HuH-7.5 (cell line): ENCODE measurements at regions not wholly inside any gene's neighbourhood (a gene's known extent, or its start where the extent isn't known, plus 50 kb on each side); places are given as distances from the start of the nearest gene placed in this dataset.

Experiments used
- DNase-seq: peaks from one replicate; pipeline ENCODE4 v3.0.0; 2011; ENCODE audit warnings: low spot score

- no peak for DNase-seq
Observed at GRCh38 chr17:79420318-79421243, 190.3 kb downstream of the RBFOX3 start.

- no peak for DNase-seq
Observed at GRCh38 chr17:79417476-79417988, 193.3 kb downstream of the RBFOX3 start.

DNA sequence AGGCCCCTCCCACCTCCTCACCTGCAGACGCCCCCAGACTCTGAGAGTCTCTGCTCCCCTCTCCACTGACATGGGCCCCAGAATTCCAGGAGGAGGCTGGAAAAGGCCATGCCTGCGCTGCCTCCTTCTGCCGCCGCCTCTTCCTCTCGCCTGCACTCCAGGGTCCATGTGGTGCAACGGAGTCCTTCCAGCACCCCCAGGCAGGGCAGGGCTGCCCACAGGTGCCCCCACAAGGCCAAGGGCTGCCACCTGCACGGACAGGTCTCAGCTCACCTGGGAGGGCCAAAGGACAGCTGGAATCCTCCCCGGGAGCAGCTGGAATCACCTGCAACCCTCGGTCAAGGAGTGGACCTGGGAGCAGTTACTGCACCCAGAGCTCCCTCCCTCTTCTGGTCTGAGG lies 194.9 kb downstream of the RBFOX3 start:
- no peak for DNase-seq

DNA sequence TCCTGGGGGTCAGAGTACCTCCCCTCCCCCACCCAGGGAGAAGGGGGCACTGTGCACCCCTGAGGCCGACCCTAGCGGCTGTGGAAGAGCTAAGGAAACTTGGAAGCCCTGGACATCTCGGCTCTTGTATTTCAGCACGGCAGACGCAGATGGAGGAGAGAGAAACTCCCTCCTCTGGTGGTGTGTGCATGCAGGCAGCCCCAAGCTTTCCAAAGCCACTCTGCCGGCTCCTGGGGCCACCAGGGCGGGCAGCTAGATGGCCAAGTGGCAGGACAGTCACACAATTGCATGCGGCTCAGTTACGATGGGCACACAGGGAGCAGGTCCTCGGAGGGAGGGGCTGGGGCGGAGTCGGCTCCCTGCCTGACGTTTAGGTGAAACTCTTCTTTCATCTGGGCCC lies 195.5 kb downstream of the RBFOX3 start:
- no peak for DNase-seq

- no peak for DNase-seq
Observed at GRCh38 chr17:79414793-79415211, 196.0 kb downstream of the RBFOX3 start.

- DNase-seq, result no peak
Observed at GRCh38 chr17:79414063-79414792, 196.6 kb downstream of the RBFOX3 start.

DNA sequence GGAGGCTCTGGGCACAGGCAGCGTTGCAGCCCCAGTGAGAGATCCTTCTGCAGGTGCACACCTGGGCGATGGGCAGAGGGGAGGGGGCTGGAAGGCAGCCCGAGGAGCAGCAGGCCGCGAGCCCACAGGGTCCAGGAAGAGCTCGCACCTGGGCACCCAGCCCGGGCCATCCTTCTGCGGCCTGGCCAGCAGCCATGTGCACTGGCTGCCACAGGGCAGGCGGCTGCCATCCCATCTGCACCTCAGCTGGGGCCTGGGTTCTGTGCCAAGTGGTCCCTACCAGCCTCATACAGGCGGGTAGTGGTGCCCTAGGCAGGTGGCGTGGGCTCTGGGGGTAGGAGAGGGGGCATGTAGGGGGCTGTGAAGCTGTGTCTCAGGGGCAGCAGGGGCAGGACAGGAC lies 197.2 kb downstream of the RBFOX3 start:
- DNase-seq, result no peak

DNA sequence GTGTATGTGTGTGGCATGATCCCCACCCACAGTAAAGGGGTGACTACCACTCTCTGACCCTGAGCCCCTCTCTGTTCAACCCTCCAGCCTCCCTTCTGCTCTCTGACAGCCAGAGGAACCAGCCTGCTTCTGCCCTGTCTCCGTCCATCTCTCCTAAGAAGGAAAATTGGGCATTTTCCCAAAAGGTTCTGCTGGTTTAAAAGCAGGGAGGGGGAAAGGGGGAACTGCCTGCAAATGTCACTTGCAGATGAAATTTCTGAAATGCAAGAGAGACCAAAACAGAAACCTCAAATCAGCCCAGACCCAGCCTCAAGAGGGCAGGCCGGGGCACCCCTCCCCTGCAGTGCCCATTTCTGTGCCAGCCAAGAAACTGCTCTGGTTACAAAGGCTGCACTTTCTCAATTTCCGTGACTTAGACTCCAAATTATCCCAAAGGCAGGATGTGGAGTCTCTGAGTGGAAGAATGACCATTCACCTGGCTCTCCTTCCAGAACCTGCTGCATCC lies 197.9 kb downstream of the RBFOX3 start:
- no peak for DNase-seq

- no peak for DNase-seq
Observed at GRCh38 chr17:79412110-79412509, 198.7 kb downstream of the RBFOX3 start.

- no peak for DNase-seq
Observed at GRCh38 chr17:79411419-79411818, 199.4 kb downstream of the RBFOX3 start.

GRCh38 chr17:79410681-79411080 lies 200.2 kb downstream of the RBFOX3 start:
- no peak for DNase-seq

DNA sequence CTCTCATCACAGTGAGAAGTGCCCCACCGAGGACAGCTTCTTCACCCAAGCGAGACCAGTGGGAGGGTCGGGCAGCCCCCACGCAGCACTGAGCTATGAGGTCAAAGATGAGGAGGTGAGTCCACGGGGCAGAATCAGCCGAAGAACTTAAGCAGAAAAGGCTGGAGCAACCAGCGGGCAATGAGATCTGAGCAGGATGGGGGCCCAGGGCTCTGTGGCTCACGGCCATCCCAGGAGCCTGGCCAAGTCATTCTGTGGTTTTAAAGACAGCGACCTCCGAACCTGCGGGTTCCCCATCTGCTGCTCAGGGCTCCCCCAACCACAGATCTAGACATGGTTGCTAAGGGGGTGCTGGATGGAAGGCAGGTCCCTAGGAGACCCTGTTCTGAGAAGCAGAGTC lies 202.6 kb downstream of the RBFOX3 start:
- no peak for DNase-seq

DNA sequence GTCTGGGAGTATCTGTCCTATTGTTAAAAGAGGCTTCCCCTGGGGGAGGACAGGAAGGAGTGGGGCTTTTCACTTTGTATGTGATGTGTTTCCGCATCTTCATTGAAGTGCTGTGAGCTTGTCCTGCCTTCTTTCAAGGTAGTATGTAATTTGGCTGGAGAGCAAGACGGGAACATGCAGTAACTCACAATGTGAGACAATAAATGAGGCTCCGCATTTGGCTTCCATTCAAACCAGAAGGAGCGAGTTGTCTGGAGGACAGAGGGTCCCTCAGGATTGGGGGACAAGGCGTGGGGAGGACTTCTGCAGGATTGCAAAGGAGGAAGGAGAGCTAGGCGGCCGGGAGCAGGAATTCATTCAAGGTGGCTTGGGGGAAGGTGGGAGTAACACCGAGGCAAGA lies 203.5 kb downstream of the RBFOX3 start:
- no peak for DNase-seq

DNA sequence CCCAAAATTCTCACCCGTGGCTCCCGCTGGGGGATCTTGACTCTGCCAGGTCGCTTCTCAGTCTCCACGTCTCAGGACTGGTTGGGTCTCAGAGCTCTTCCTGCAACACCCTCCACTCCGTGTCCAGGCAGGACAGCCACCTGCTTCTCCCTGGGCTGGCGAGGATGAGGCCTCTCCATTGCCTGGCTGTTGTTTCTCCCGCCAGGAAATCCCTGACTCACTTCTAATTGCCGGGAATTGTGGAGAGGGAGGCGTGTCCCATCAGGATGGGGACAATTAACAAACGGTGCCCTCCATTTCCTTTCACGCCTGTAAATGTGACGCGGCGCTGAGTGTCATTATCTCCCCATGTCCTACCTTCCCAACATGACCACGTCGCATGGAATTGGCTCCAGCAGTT lies 204.5 kb downstream of the RBFOX3 start:
- DNase-seq, result no peak

- no peak for DNase-seq
Observed at GRCh38 chr17:79405823-79406222, 205.0 kb downstream of the RBFOX3 start.

- no peak for DNase-seq
Observed at GRCh38 chr17:79404136-79404911, 206.5 kb downstream of the RBFOX3 start.

DNA sequence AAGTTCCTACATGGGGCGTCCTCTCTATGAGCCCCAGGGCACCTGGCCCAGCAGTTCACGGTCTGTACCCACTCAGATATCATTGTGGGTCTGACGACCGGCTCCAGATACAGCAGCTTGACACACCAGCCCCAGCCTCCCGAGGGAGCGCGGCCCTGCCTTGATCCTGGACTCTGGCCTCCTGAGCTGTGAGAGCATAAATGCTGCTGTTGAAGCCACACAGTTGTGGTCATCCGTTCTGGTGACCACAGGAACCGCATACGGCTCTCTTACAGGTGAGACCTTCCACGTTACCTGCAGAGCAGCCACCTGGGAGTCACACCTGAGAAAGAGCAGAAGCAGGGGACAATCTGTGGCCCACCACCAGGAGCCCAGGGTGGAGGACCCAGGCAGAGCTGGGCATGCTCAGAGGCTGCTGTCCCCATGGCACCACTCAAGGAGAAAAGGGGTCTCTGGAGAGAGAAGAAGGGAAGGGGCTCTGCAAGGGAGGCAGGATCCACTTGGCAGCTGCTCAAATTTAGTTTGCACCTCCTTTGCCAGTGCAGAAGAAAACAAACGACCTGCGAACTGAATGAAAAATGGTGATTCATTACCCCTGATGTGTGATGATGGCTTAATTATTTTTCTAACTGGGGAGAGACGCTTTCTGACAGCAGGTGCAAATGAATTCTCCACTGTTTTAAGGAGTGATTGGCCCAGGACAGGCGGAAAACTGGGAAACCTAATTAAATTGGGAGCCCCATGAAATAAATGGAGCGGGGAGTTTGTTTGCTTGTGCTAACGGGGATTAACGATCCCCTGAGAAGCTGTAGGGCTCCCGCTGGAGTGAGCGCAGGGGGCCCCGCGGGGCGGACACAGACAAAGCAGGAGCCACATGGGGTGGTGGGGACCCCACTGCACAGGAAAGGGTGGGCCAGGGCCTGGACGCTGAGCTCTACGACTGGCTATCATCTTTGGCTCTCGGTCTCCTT lies 208.9 kb downstream of the RBFOX3 start:
- no peak for DNase-seq

DNA sequence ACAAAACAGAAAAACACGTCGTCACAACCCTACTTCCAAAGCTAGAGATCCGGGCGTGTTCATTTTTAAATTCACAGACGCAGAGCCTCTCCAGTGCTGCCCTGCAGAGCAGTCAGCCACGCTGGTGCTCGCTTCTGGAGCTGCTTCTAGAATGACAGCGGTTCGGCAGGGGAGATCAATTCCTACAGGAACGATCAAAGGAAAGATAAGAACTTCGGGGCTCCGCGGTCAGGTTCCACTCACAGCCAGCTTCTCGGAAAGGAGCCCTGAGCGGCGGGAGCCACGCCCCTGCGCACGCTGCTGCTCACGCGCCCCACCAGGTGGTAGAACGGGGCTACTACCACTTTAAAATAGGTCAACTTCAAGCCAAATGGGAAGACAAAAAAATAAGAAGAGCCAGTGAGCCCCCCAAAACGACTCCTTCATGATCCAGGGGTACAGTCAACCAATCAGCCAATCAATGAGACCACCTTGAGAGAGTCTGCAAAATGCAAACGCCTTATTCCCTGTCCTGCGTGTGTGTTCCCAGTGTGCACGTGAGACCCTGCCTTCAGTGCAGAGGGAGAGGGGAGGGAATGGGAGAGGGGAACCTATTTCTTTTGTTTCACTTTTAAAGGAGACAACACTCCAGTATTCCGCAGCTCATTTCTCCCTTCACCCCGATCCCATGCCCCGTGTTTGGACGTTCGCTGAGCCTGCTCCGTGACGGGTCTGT lies 209.7 kb downstream of the RBFOX3 start:
- DNase-seq, result peak; percentile 82

DNA sequence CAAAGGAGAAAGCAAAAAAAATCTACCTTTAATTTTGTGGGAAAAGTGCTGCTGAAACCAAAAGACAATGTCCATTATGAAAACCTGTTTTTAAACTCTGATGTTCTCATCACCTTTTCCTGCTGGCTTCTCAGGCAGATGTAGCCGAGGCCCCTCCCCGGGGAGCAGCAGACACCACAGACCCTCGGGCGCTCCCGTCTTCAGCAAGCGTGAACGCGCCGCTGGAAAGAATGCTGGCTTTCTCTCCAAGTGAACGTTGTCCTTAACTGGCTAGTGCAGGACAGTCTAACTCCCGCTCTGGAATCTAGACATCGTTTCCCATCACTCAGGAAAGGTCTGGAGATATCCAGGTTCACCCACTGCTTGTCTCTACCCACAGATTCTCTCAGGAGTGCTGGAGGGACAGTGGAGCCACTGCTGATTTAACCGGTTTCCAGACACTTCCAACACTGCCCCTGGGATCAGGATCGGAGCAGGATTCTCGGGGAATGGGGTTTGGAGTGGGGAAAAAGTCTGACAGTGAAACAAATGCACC lies 211.2 kb downstream of the RBFOX3 start:
- DNase-seq, result no peak

GRCh38 chr17:79398441-79398840 lies 212.4 kb downstream of the RBFOX3 start:
- DNase-seq, result no peak
